ENCODE measurements at regions not wholly inside any gene's neighbourhood (a gene's known extent, or its start where the extent isn't known, plus 50 kb on each side); places are given as distances from the start of the nearest gene placed in this dataset.

DNA sequence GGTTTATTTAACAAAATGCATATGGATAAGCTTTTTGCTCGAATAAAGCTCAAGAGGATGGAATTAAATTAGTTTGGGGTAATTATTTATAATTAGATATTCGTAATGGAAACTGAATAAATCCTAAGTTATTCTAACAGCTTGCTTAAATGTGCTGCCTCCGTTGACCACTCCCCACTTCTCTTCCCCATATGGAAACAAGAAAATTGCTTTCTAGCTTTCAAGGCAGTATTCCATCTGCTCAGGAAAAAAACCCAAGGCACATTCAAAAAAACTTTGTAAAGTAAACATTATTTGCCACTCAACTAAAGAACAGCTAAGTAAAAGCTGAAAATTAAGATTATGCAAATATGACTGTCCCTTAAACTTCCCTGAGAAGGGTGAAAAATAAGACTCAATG is 369.2 kb downstream of the HAO1 start:
- TF ChIP-seq EGR1 (IDR thresholded peaks at IDR 0.05) (no peak), TAF1 (IDR thresholded peaks at IDR 0.05; ENCODE audit: low read depth) (no peak), RAD21 (IDR thresholded peaks at IDR 0.05; ENCODE audit: low read depth) (no peak), EP300 (IDR thresholded peaks at IDR 0.05; ENCODE audit: borderline replicate concordance) (no peak), CREB1 (IDR thresholded peaks at IDR 0.05; ENCODE audit: low read depth) (no peak), FOXM1 (IDR thresholded peaks at IDR 0.05; ENCODE audit: borderline replicate concordance, low read depth) (no peak), ZBTB7A (IDR thresholded peaks at IDR 0.05; ENCODE audit: low read depth) (no peak), CEBPB (IDR thresholded peaks at IDR 0.05) (no peak), TEAD4 (IDR thresholded peaks at IDR 0.05) (no peak), NFIC (IDR thresholded peaks at IDR 0.05) (no peak), YY1 (IDR thresholded peaks at IDR 0.05; ENCODE audit: low read depth) (no peak), TCF12 (IDR thresholded peaks at IDR 0.05; ENCODE audit: low read depth) (no peak)
- TF ChIP-seq, protein P1, sequence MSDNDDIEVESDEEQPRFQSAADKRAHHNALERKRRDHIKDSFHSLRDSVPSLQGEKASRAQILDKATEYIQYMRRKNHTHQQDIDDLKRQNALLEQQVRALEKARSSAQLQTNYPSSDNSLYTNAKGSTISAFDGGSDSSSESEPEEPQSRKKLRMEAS (IDR thresholded peaks at IDR 0.05): no peak
- TF ChIP-seq, protein P2, sequence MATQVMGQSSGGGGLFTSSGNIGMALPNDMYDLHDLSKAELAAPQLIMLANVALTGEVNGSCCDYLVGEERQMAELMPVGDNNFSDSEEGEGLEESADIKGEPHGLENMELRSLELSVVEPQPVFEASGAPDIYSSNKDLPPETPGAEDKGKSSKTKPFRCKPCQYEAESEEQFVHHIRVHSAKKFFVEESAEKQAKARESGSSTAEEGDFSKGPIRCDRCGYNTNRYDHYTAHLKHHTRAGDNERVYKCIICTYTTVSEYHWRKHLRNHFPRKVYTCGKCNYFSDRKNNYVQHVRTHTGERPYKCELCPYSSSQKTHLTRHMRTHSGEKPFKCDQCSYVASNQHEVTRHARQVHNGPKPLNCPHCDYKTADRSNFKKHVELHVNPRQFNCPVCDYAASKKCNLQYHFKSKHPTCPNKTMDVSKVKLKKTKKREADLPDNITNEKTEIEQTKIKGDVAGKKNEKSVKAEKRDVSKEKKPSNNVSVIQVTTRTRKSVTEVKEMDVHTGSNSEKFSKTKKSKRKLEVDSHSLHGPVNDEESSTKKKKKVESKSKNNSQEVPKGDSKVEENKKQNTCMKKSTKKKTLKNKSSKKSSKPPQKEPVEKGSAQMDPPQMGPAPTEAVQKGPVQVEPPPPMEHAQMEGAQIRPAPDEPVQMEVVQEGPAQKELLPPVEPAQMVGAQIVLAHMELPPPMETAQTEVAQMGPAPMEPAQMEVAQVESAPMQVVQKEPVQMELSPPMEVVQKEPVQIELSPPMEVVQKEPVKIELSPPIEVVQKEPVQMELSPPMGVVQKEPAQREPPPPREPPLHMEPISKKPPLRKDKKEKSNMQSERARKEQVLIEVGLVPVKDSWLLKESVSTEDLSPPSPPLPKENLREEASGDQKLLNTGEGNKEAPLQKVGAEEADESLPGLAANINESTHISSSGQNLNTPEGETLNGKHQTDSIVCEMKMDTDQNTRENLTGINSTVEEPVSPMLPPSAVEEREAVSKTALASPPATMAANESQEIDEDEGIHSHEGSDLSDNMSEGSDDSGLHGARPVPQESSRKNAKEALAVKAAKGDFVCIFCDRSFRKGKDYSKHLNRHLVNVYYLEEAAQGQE (IDR thresholded peaks at IDR 0.05; ENCODE audit: low read depth): no peak
- TF ChIP-seq, protein P3, sequence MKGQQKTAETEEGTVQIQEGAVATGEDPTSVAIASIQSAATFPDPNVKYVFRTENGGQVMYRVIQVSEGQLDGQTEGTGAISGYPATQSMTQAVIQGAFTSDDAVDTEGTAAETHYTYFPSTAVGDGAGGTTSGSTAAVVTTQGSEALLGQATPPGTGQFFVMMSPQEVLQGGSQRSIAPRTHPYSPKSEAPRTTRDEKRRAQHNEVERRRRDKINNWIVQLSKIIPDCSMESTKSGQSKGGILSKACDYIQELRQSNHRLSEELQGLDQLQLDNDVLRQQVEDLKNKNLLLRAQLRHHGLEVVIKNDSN (IDR thresholded peaks at IDR 0.05): no peak

DNA sequence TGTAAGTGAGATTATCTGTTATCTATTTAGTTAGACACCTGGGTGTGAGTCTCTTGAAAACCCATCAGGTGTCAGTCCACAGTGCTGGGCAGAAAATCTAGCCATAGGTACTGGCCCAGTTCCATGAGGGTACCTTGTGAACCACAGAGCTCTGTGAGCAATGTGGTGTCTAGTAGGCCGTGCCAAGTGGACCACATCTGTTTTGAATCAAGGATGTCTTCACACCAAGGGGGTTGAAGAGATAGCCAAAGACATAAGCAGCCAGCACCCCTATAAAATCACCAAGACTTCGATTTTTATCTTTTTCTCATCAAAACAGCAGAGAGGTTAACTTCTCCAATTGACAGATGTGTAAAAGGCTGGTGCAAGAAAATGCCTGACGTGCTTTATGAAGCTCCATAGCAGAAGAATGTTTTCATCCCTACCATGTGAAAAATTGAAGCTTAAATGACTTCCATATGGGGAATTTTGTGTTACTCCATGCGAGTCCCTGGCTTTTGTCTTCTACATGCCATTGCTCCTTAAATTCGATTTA is 368.7 kb downstream of the HAO1 start:
- TF ChIP-seq, protein P2 (IDR thresholded peaks at IDR 0.05; ENCODE audit: low read depth): no peak
- TF ChIP-seq CREB1 (IDR thresholded peaks at IDR 0.05; ENCODE audit: low read depth) (no peak), TEAD4 (IDR thresholded peaks at IDR 0.05) (no peak), TAF1 (IDR thresholded peaks at IDR 0.05; ENCODE audit: low read depth) (no peak), EGR1 (IDR thresholded peaks at IDR 0.05) (no peak), YY1 (IDR thresholded peaks at IDR 0.05; ENCODE audit: low read depth) (no peak), RAD21 (IDR thresholded peaks at IDR 0.05; ENCODE audit: low read depth) (no peak), EP300 (IDR thresholded peaks at IDR 0.05; ENCODE audit: borderline replicate concordance) (no peak), ZBTB7A (IDR thresholded peaks at IDR 0.05; ENCODE audit: low read depth) (no peak), NFIC (IDR thresholded peaks at IDR 0.05) (no peak), TCF12 (IDR thresholded peaks at IDR 0.05; ENCODE audit: low read depth) (no peak), CEBPB (IDR thresholded peaks at IDR 0.05) (no peak), FOXM1 (IDR thresholded peaks at IDR 0.05; ENCODE audit: borderline replicate concordance, low read depth) (no peak)
- TF ChIP-seq, protein P1 (IDR thresholded peaks at IDR 0.05): no peak
- TF ChIP-seq, protein P3 (IDR thresholded peaks at IDR 0.05): no peak

DNA sequence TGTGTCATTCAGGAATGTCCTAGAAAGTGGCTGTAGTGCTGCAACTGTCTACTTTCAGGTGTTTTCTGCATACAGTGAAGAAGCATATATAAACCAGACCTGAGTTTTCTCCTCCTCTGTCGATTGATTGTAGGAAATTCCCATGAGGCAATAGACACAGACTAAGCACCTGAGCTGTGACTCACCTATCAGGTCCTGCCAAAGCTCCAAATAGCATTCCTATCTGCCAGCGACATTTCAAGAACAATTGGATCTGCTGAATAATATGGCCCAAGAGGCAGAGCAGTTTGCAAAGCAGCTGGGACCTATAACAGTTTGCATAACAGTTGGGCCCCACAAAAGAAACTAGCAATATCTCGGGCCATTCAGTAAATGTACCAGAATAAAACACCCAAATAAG is 360.4 kb downstream of the HAO1 start:
- TF ChIP-seq EP300 (IDR thresholded peaks at IDR 0.05; ENCODE audit: borderline replicate concordance) (no peak), TEAD4 (IDR thresholded peaks at IDR 0.05) (no peak), FOXM1 (IDR thresholded peaks at IDR 0.05; ENCODE audit: borderline replicate concordance, low read depth) (no peak), ZBTB7A (IDR thresholded peaks at IDR 0.05; ENCODE audit: low read depth) (no peak), CEBPB (IDR thresholded peaks at IDR 0.05) (no peak), TAF1 (IDR thresholded peaks at IDR 0.05; ENCODE audit: low read depth) (no peak), RAD21 (IDR thresholded peaks at IDR 0.05; ENCODE audit: low read depth) (no peak), CREB1 (IDR thresholded peaks at IDR 0.05; ENCODE audit: low read depth) (no peak), EGR1 (IDR thresholded peaks at IDR 0.05) (no peak), TCF12 (IDR thresholded peaks at IDR 0.05; ENCODE audit: low read depth) (no peak), NFIC (IDR thresholded peaks at IDR 0.05) (no peak), YY1 (IDR thresholded peaks at IDR 0.05; ENCODE audit: low read depth) (no peak)
- TF ChIP-seq, protein P2 (IDR thresholded peaks at IDR 0.05; ENCODE audit: low read depth): no peak
- TF ChIP-seq, protein P1 (IDR thresholded peaks at IDR 0.05): no peak
- TF ChIP-seq, protein P3 (IDR thresholded peaks at IDR 0.05): no peak
